Upper lobe of left lung (tissue), 4 donors: ENCODE measurements at regions not wholly inside any gene's neighbourhood (a gene's known extent, or its start where the extent isn't known, plus 50 kb on each side); places are given as distances from the start of the nearest gene placed in this dataset.

Experiments used
- CTCF ChIP-seq, 6 experiments: fragments of 450-650 bp in 4 of 6; fragments of 200-600 bp in 2 of 6; sonication (generic) in 2 of 6; IDR thresholded peaks; one replicate each; pipeline ENCODE4 v1.5.1; 2016 to 2019; ENCODE audit warnings: antibody characterized with exemption in 6 of 6
- POLR2AphosphoS5 ChIP-seq, 2 donors: sonication (generic); formaldehyde crosslinking; IDR thresholded peaks; one replicate each; pipeline ENCODE4 v1.5.1; 2017; ENCODE audit warnings: antibody characterized with exemption in 2 of 2

DNA sequence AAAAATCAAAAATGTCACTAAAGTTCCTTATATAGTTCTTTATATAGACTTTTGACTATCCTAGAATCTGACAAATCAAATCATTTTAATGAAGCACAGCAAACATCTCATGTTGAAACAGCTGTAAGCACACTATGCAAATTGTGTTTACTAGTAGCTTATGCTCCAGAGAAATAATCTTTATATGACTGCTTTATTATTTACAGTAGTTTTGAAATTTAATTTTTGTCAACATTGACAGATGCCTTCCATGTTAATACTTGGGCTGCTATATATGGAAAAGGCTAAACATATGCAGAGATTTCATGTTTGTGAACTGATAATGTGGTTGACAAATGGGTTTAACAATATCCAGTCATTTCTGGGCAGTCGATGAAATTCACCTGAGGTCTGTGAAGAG, 616.8 kb downstream of the TAFA4 start:
- TF ChIP-seq CTCF (IDR thresholded peaks at IDR 0.05) (no peak), POLR2AphosphoS5 (IDR thresholded peaks at IDR 0.05) (no peak)
